MM.1S (cell line): ENCODE measurements at regions not wholly inside any gene's neighbourhood (a gene's known extent, or its start where the extent isn't known, plus 50 kb on each side); places are given as distances from the start of the nearest gene placed in this dataset.
"Not testable (repeated sequence)": the region's sequence is repeated elsewhere in the genome, so short reads cannot be mapped to it uniquely, and the experiment has no call there.

Experiments used
- DNase-seq: peaks from one replicate; pipeline ENCODE4 v3.0.0-alpha.2; 2015
- H2AFZ ChIP-seq: fragments of 300-600 bp; sonication (generic); 2 replicates; pipeline ENCODE4 v1.6.0; 2016; ENCODE audit warnings: antibody characterized with exemption, low read length
- H3F3A ChIP-seq: fragments of 300-600 bp; sonication (generic); 2 replicates; pipeline ENCODE4 v1.6.1; 2016; ENCODE audit warnings: mild to moderate bottlenecking, antibody characterized with exemption, low read length, moderate library complexity, mixed read lengths; ENCODE audit not compliant: insufficient read depth
- H3K27ac ChIP-seq: fragments of 300-600 bp; sonication (generic); 2 replicates; pipeline ENCODE4 v1.5.1; 2016; ENCODE audit warnings: mild to moderate bottlenecking, low read length
- H3K27me3 ChIP-seq: fragments of 300-600 bp; sonication (generic); replicated peaks from 2 replicates; pipeline ENCODE4 v1.6.0; 2016; ENCODE audit warnings: low read length; ENCODE audit not compliant: insufficient read depth
- H3K36me3 ChIP-seq: fragments of 300-600 bp; sonication (generic); replicated peaks from 2 replicates; pipeline ENCODE4 v1.6.1; 2016; ENCODE audit warnings: mild to moderate bottlenecking, low read length, mixed read lengths; ENCODE audit not compliant: insufficient read depth
- H3K4me1 ChIP-seq: fragments of 300-600 bp; sonication (generic); 2 replicates; pipeline ENCODE4 v1.6.1; 2016; ENCODE audit warnings: low read length, mixed read lengths
- H3K4me2 ChIP-seq: fragments of 300-600 bp; sonication (generic); 2 replicates; pipeline ENCODE4 v1.6.0; 2016; ENCODE audit warnings: low read depth, low read length
- H3K4me3 ChIP-seq: fragments of 300-600 bp; sonication (generic); 2 replicates; pipeline ENCODE4 v1.5.1; 2016; ENCODE audit warnings: low read length, mixed read lengths
- H3K79me2 ChIP-seq: fragments of 300-600 bp; sonication (generic); 2 replicates; pipeline ENCODE4 v1.6.1; 2016; ENCODE audit warnings: mixed run types, low read length, mixed read lengths
- H3K9ac ChIP-seq: fragments of 300-600 bp; sonication (generic); 2 replicates; pipeline ENCODE4 v1.6.1; 2016; ENCODE audit warnings: low read length, mixed read lengths
- H3K9me2 ChIP-seq: fragments of 300-600 bp; sonication (generic); replicated peaks from 2 replicates; pipeline ENCODE4 v1.6.1; 2016; ENCODE audit warnings: mild to moderate bottlenecking, low read length, mixed read lengths; ENCODE audit not compliant: insufficient read depth
- H3K9me3 ChIP-seq: fragments of 300-600 bp; sonication (generic); replicated peaks from 2 replicates; pipeline ENCODE4 v1.6.1; 2016; ENCODE audit warnings: mild to moderate bottlenecking, low read length, mixed read lengths; ENCODE audit not compliant: insufficient read depth
- H4K20me1 ChIP-seq: fragments of 300-600 bp; sonication (generic); 2 replicates; pipeline ENCODE4 v1.6.1; 2016; ENCODE audit warnings: mild to moderate bottlenecking, low read length, moderate library complexity, mixed read lengths; ENCODE audit not compliant: insufficient read depth
- EZH2 ChIP-seq: fragments of 300-600 bp; sonication (generic); optimal IDR thresholded peaks from 2 replicates; pipeline ENCODE3; 2017; ENCODE audit warnings: low read depth, mild to moderate bottlenecking, antibody characterized with exemption, low read length, mixed read lengths
- EZH2phosphoT487 ChIP-seq: fragments of 300-600 bp; sonication (generic); IDR thresholded peaks from 2 replicates; pipeline ENCODE4 v1.6.1; 2018; ENCODE audit warnings: antibody characterized with exemption, low read length
- TF ChIP-seq, protein P1 (sequence below): fragments of 300-600 bp; sonication (generic); IDR thresholded peaks from 2 replicates; pipeline ENCODE4 v1.5.1; 2016; ENCODE audit warnings: antibody characterized with exemption, low read length, mixed read lengths

GRCh38 chr16:66176111-66176510 lies 190.4 kb upstream of the CDH5 start:
- Histone ChIP-seq H4K20me1 (no peaks in the 10 kb centered on the region), H3K9me3 (no peaks in the 10 kb centered on the region), H3F3A (no peaks in the 10 kb centered on the region), H3K27me3 (no peaks in the 10 kb centered on the region), H3K79me2 (no peaks in the 10 kb centered on the region), H3K9me2 (no peaks in the 10 kb centered on the region), H3K4me1 (no peaks in the 10 kb centered on the region), H3K4me2 (no peak overlapping the region), H3K4me3 (no peak overlapping the region), H2AFZ (no peak overlapping the region), H3K9ac (no peak overlapping the region), H3K36me3 (no peaks in the 10 kb centered on the region), H3K27ac (no peak overlapping the region)
- DNase-seq: no peak
- TF ChIP-seq EZH2phosphoT487 (no peak), EZH2 (no peak)
- TF ChIP-seq, protein P1, sequence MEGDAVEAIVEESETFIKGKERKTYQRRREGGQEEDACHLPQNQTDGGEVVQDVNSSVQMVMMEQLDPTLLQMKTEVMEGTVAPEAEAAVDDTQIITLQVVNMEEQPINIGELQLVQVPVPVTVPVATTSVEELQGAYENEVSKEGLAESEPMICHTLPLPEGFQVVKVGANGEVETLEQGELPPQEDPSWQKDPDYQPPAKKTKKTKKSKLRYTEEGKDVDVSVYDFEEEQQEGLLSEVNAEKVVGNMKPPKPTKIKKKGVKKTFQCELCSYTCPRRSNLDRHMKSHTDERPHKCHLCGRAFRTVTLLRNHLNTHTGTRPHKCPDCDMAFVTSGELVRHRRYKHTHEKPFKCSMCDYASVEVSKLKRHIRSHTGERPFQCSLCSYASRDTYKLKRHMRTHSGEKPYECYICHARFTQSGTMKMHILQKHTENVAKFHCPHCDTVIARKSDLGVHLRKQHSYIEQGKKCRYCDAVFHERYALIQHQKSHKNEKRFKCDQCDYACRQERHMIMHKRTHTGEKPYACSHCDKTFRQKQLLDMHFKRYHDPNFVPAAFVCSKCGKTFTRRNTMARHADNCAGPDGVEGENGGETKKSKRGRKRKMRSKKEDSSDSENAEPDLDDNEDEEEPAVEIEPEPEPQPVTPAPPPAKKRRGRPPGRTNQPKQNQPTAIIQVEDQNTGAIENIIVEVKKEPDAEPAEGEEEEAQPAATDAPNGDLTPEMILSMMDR: no peak

DNA sequence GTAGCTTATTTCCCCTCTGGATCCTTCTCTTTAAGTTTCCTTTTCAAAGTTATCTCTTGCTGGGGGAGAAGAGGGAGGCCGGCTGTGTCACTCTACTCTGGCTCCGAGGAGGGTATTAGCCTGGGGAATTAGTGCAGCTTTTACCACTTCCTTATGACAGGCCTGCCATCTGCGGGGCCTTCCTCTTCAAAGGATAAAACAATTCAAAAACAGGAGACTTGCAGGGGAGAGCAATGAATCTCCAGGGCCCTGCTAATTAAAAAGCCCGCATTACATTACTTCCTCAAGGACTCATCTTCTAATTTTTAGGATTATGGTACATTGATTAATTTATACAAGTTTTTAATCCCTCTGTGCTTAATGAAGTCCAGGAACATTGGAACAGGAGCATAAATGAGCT lies 190.9 kb upstream of the CDH5 start:
- H3K27ac ChIP-seq: no peak overlapping the region
- no peak for TF ChIP-seq EZH2
- TF ChIP-seq, protein P1: no peak
- TF ChIP-seq EZH2phosphoT487: no peak

DNA sequence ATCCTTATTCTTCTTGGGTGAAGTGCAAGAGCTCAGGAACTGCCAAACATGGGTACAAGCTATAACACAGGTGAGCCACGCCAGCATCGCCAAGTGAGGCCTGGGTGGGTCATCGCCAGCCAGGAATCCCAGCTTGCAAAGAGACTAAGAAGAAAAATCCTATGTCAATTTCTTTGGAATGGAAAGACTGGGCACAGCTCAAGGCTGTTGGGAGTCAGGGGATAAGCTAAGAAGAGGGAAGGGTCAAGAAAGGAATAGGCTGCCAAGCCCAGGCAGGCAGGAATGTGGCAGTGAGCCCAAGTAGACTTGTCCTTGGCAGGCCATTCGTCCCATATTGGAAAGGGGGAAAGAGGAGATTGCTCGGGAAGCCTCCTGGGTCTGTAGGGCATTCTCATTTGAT lies 191.4 kb upstream of the CDH5 start:
- TF ChIP-seq EZH2phosphoT487 (no peak), EZH2 (no peak)
- TF ChIP-seq, protein P1: no peak
- no peak overlapping the region for H2AFZ ChIP-seq
- DNase-seq: no peak

More for the DNA sequence above, 190.9 kb upstream of the CDH5 start:
- no peak for DNase-seq
- Histone ChIP-seq H3K4me2 (no peak overlapping the region), H3F3A (no peaks in the 10 kb centered on the region), H2AFZ (no peak overlapping the region), H3K36me3 (no peaks in the 10 kb centered on the region), H3K27me3 (no peaks in the 10 kb centered on the region), H3K9me2 (no peaks in the 10 kb centered on the region), H3K79me2 (no peaks in the 10 kb centered on the region), H3K9me3 (no peaks in the 10 kb centered on the region), H3K4me1 (no peaks in the 10 kb centered on the region), H3K9ac (no peak overlapping the region), H3K4me3 (no peak overlapping the region), H4K20me1 (no peaks in the 10 kb centered on the region)

DNA sequence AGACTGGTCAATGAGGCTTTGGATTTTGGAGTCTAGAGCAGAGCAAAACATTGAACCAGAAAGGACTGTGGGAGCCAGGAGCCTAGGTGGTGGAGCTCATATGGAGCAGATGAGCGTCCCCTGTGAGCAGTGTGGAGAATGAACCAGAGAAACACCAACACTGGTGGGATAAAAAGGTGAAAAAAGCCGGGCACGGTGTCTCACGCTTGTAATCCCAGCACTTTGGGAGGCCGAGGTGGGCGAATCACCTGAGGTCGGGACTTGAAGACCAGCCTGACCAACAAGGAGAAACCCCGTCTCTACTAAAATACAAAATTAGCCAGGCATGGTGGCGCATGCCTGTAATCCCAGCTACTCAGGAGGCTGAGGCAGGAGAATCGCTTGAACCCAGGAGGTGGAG lies 192.7 kb upstream of the CDH5 start:
- H2AFZ ChIP-seq, DNase-seq, H3K79me2 ChIP-seq, H3K27ac ChIP-seq, H3K4me3 ChIP-seq, H3K9ac ChIP-seq, H3K4me1 ChIP-seq, H3F3A ChIP-seq, H3K27me3 ChIP-seq, H3K4me2 ChIP-seq, H4K20me1 ChIP-seq, H3K36me3 ChIP-seq, H3K9me2 ChIP-seq, H3K9me3 ChIP-seq: not testable (repeated sequence)

More for the DNA sequence above, 191.4 kb upstream of the CDH5 start:
- Histone ChIP-seq H3K9ac (no peak overlapping the region), H4K20me1 (no peaks in the 10 kb centered on the region), H3K4me3 (no peak overlapping the region), H3K4me2 (no peak overlapping the region), H3K9me2 (no peaks in the 10 kb centered on the region), H3K27ac (no peak overlapping the region), H3K27me3 (no peaks in the 10 kb centered on the region), H3K79me2 (no peaks in the 10 kb centered on the region), H3K9me3 (no peaks in the 10 kb centered on the region), H3K36me3 (no peaks in the 10 kb centered on the region), H3K4me1 (no peaks in the 10 kb centered on the region), H3F3A (no peaks in the 10 kb centered on the region)

DNA sequence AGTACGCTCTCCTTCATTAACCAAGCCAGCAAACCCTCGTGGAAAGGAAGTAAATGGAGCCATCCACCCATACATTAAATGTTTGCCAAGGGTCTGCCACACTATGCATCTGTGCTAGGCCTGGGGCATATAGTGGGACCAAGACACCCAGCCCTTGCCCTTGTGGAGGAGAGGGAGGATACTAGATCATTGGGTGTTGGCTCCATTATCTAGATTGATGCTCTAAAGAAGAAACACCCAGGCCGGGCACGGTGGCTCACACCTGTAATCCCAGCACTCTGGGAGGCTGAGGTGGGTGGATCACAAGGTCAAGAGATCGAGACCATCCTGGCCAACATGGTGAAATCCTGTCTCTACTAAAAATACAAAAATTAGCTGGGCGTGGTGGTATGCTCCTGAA lies 193.3 kb upstream of the CDH5 start:
- H3K27ac ChIP-seq, H3F3A ChIP-seq, H3K9me2 ChIP-seq, H3K4me2 ChIP-seq, H3K9me3 ChIP-seq, H3K9ac ChIP-seq, H4K20me1 ChIP-seq, DNase-seq, H3K4me1 ChIP-seq, H3K27me3 ChIP-seq, H3K36me3 ChIP-seq, H3K79me2 ChIP-seq, H3K4me3 ChIP-seq, H2AFZ ChIP-seq: not testable (repeated sequence)
